H7 (cell line): ENCODE measurements at regions not wholly inside any gene's neighbourhood (a gene's known extent, or its start where the extent isn't known, plus 50 kb on each side); places are given as distances from the start of the nearest gene placed in this dataset.
"Not testable (repeated sequence)": the region's sequence is repeated elsewhere in the genome, so short reads cannot be mapped to it uniquely, and the experiment has no call there.

ENCODE experiments used
- DNase-seq: peaks from one replicate; pipeline ENCODE4 v3.0.0; 2012
- H3K27me3 ChIP-seq: 2 replicates; pipeline ENCODE4 v1.6.0; 2011; ENCODE audit warnings: mild to moderate bottlenecking, low read length; ENCODE audit not compliant: control insufficient read depth, insufficient read depth
- H3K36me3 ChIP-seq: replicated peaks from 2 replicates; pipeline ENCODE4 v1.5.1; 2011; ENCODE audit warnings: low read length; ENCODE audit not compliant: control insufficient read depth, insufficient read depth
- H3K4me3 ChIP-seq: 2 replicates; pipeline ENCODE4 v1.5.1; 2011; ENCODE audit warnings: low read depth, mild to moderate bottlenecking, control low read depth, low read length, moderate library complexity; ENCODE audit not compliant: insufficient read depth

- Histone ChIP-seq H3K36me3 (no peaks in the 10 kb centered on the region), H3K4me3 (no peak overlapping the region), H3K27me3 (no peaks in the 10 kb centered on the region)
- DNase-seq, result no peak
These were observed 354.8 kb downstream of the INSIG2 start for GRCh38 chr2:118442996-118443553.

GRCh38 chr2:118442046-118442445, 353.8 kb downstream of the INSIG2 start:
- Histone ChIP-seq H3K36me3 (no peaks in the 10 kb centered on the region), H3K4me3 (no peak overlapping the region), H3K27me3 (no peaks in the 10 kb centered on the region; the same call in 1 of the 2 replicates)
- no peak for DNase-seq

- Histone ChIP-seq H3K36me3 (no peaks in the 10 kb centered on the region), H3K4me3 (no peak overlapping the region), H3K27me3 (no peaks in the 10 kb centered on the region; the same call in 1 of the 2 replicates)
- DNase-seq, result no peak
These were observed 352.3 kb downstream of the INSIG2 start for GRCh38 chr2:118440404-118441098.

GRCh38 chr2:118437501-118437900, 349.2 kb downstream of the INSIG2 start:
- no peak for DNase-seq
- Histone ChIP-seq H3K36me3 (no peaks in the 10 kb centered on the region), H3K27me3 (no peaks in the 10 kb centered on the region; the same call in 1 of the 2 replicates), H3K4me3 (no peak overlapping the region)

- no peak overlapping the region for H3K4me3 ChIP-seq
- no peak for DNase-seq
- H3K36me3 ChIP-seq, result no peaks in the 10 kb centered on the region
- no peaks in the 10 kb centered on the region; the same call in 1 of the 2 replicates for H3K27me3 ChIP-seq
These were observed 343.7 kb downstream of the INSIG2 start for GRCh38 chr2:118431997-118432396.

GRCh38 chr2:118431586-118431985, 343.3 kb downstream of the INSIG2 start:
- H3K4me3 ChIP-seq, result no peak overlapping the region
- H3K27me3 ChIP-seq, result no peaks in the 10 kb centered on the region
- no peaks in the 10 kb centered on the region for H3K36me3 ChIP-seq
- no peak for DNase-seq

GRCh38 chr2:118431165-118431517, 342.9 kb downstream of the INSIG2 start:
- H3K36me3 ChIP-seq, result no peaks in the 10 kb centered on the region
- peak; percentile 18 for DNase-seq
- no peak overlapping the region for H3K4me3 ChIP-seq

GRCh38 chr2:118430510-118431164, 342.4 kb downstream of the INSIG2 start:
- Histone ChIP-seq H3K4me3 (no peak overlapping the region), H3K27me3 (no peaks in the 10 kb centered on the region), H3K36me3 (no peaks in the 10 kb centered on the region)
- no peak for DNase-seq

More at GRCh38 chr2:118431165-118431517, 342.9 kb downstream of the INSIG2 start:
- H3K27me3 ChIP-seq, result no peaks in the 10 kb centered on the region

- Histone ChIP-seq H3K27me3 (no peaks in the 10 kb centered on the region), H3K36me3 (no peaks in the 10 kb centered on the region), H3K4me3 (no peak overlapping the region)
- DNase-seq, result no peak
These were observed 336.9 kb downstream of the INSIG2 start for GRCh38 chr2:118425191-118425590.

GRCh38 chr2:118423776-118424175, 335.5 kb downstream of the INSIG2 start:
- no peak for DNase-seq
- H3K27me3 ChIP-seq, result no peaks in the 10 kb centered on the region
- H3K36me3 ChIP-seq, result no peaks in the 10 kb centered on the region
- no peak overlapping the region for H3K4me3 ChIP-seq

- H3K4me3 ChIP-seq, result no peak overlapping the region
These were observed 333.4 kb downstream of the INSIG2 start for GRCh38 chr2:118421648-118422047.

GRCh38 chr2:118417406-118418120, 329.3 kb downstream of the INSIG2 start:
- Histone ChIP-seq H3K36me3 (no peaks in the 10 kb centered on the region), H3K27me3 (no peaks in the 10 kb centered on the region), H3K4me3 (no peak overlapping the region)
- no peak for DNase-seq

More at GRCh38 chr2:118421648-118422047, 333.4 kb downstream of the INSIG2 start:
- Histone ChIP-seq H3K36me3 (no peaks in the 10 kb centered on the region), H3K27me3 (no peaks in the 10 kb centered on the region)
- DNase-seq, result no peak

- not testable (repeated sequence) for H3K4me3 ChIP-seq, H3K27me3 ChIP-seq, DNase-seq, H3K36me3 ChIP-seq
These were observed 326.9 kb downstream of the INSIG2 start for GRCh38 chr2:118415186-118415585.

- Histone ChIP-seq H3K4me3 (no peak overlapping the region), H3K36me3 (no peaks in the 10 kb centered on the region), H3K27me3 (no peaks in the 10 kb centered on the region)
- DNase-seq, result no peak
These were observed 315.6 kb downstream of the INSIG2 start for GRCh38 chr2:118403658-118404451.
